ENCODE measurements at regions not wholly inside any gene's neighbourhood (a gene's known extent, or its start where the extent isn't known, plus 50 kb on each side); places are given as distances from the start of the nearest gene placed in this dataset.

DNA sequence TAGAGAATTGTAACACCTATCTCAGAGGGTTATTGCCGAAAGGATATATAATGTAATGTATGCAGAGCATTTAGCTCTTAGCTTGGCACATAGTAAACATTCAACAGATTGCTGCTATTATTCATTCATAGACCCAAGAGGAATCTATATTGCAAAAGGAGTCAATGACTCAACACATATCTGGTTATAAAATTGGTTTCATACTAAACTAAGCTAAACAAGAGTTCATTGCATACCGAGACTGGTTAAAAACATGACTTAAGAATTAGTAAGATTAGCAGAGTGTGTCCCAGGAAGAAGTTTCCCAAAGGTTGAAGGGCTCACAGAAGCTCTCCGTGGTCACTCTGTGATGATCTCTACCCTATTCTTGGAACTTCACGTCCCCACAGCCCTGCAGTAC lies 339.6 kb upstream of the CCNH start:
- TF ChIP-seq, protein P1, sequence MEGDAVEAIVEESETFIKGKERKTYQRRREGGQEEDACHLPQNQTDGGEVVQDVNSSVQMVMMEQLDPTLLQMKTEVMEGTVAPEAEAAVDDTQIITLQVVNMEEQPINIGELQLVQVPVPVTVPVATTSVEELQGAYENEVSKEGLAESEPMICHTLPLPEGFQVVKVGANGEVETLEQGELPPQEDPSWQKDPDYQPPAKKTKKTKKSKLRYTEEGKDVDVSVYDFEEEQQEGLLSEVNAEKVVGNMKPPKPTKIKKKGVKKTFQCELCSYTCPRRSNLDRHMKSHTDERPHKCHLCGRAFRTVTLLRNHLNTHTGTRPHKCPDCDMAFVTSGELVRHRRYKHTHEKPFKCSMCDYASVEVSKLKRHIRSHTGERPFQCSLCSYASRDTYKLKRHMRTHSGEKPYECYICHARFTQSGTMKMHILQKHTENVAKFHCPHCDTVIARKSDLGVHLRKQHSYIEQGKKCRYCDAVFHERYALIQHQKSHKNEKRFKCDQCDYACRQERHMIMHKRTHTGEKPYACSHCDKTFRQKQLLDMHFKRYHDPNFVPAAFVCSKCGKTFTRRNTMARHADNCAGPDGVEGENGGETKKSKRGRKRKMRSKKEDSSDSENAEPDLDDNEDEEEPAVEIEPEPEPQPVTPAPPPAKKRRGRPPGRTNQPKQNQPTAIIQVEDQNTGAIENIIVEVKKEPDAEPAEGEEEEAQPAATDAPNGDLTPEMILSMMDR (IDR thresholded peaks at IDR 0.05), result no peak
- TF ChIP-seq POLR2A (IDR thresholded peaks at IDR 0.05), result no peak
